MG63 (cell line): ENCODE measurements at regions not wholly inside any gene's neighbourhood (a gene's known extent, or its start where the extent isn't known, plus 50 kb on each side); places are given as distances from the start of the nearest gene placed in this dataset.

Experiments used
- DNase-seq: peaks from one replicate; pipeline ENCODE4 v3.0.0-alpha.2; 2020
- H3K27me3 ChIP-seq: fragments of 250-450 bp; sonication (Bioruptor Pico); 2 replicates; pipeline ENCODE4 v1.5.1; 2020; ENCODE audit warnings: mild to moderate bottlenecking, moderate library complexity
- H3K36me3 ChIP-seq: fragments of 250-450 bp; sonication (Bioruptor Pico); 2 replicates; pipeline ENCODE4 v1.5.1; 2020; ENCODE audit warnings: mild to moderate bottlenecking, moderate library complexity
- H3K4me3 ChIP-seq: fragments of 250-450 bp; sonication (Bioruptor Pico); 2 replicates; pipeline ENCODE4 v1.5.1; 2020; ENCODE audit warnings: mild to moderate bottlenecking, moderate library complexity
- H3K9me3 ChIP-seq: fragments of 250-450 bp; sonication (Bioruptor Pico); 2 replicates; pipeline ENCODE4 v1.5.1; 2020; ENCODE audit warnings: mild to moderate bottlenecking, moderate library complexity

GRCh38 chrX:46380148-46380752 lies 165.0 kb downstream of the ZNF674 start:
- Histone ChIP-seq H3K27me3 (no peaks in the 10 kb centered on the region), H3K9me3 (no peaks in the 10 kb centered on the region), H3K36me3 (no peaks in the 10 kb centered on the region), H3K4me3 (no peak overlapping the region)
- DNase-seq: no peak

- Histone ChIP-seq H3K27me3 (no peaks in the 10 kb centered on the region), H3K36me3 (no peaks in the 10 kb centered on the region), H3K4me3 (no peak overlapping the region), H3K9me3 (no peaks in the 10 kb centered on the region)
- DNase-seq: peak; percentile 3
Measured at GRCh38 chrX:46376246-46376885, 168.9 kb downstream of the ZNF674 start.

DNA sequence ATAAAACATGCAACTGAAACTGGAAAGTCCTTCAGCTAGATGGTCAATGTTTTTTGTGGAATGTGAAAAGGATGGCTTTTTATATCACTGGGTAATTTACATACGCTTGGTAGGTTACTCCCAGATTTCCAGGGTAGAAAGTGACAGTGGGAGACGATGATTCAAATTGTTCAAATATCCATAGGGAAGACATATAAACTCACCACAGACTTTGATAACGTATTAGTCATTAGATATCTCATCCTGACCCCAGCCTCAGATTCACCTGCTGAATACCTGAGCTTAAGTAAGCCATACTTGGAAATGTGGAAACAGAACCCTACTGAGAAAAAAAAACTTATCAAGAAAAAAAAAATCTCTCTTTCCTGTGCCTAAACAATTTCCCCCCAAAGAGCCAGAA lies 169.4 kb downstream of the ZNF674 start:
- no peak for DNase-seq
- H3K27me3 ChIP-seq: no peaks in the 10 kb centered on the region
- H3K9me3 ChIP-seq: no peaks in the 10 kb centered on the region
- H3K4me3 ChIP-seq: no peak overlapping the region
- H3K36me3 ChIP-seq: no peaks in the 10 kb centered on the region

DNA sequence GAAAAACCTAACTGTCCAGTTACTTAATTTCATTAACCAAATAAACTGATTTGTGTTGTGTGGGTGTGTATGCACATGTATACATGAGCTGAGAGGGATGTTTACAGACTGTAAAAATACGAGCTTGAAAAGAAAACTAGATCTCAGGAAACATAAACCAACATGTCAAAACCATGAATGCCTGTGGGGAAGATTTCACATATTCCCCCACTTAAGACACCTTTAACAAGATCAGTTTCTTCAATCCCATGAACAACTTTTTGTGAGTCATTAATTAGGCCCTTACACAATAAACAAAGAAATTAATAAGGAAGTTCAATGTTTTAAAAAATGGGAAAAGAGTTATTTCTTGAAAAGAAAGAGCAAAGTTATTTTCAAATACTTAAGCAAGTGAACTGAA lies 170.8 kb downstream of the ZNF674 start:
- Histone ChIP-seq H3K4me3 (no peak overlapping the region), H3K9me3 (no peaks in the 10 kb centered on the region), H3K27me3 (no peaks in the 10 kb centered on the region), H3K36me3 (no peaks in the 10 kb centered on the region)
- no peak for DNase-seq

DNA sequence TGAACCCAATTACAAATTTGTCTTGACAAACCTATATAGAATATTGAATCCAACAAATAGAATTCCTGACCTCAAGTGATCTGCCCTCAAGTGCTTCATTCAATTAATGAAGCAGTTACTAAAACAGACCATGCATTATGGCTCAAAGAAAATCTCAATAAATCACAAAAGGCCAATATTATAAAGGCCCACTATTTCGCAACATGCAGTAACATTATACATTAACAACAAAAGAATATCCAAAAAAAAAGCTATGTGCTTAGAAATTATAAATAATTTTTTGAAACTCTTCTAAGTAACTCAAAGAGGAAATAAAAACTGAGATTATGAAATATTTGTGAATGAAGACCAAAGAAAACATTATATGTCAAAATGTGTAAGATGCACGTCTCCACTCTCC lies 177.7 kb downstream of the ZNF674 start:
- Histone ChIP-seq H3K9me3 (no peaks in the 10 kb centered on the region), H3K27me3 (no peaks in the 10 kb centered on the region), H3K4me3 (no peak overlapping the region), H3K36me3 (no peaks in the 10 kb centered on the region)
- DNase-seq: no peak

GRCh38 chrX:46366381-46367207 lies 178.6 kb downstream of the ZNF674 start:
- H3K27me3 ChIP-seq: no peaks in the 10 kb centered on the region
- H3K4me3 ChIP-seq: no peak overlapping the region
- no peaks in the 10 kb centered on the region for H3K9me3 ChIP-seq
- H3K36me3 ChIP-seq: no peaks in the 10 kb centered on the region
- DNase-seq: no peak

GRCh38 chrX:46354481-46354880 lies 190.7 kb downstream of the ZNF674 start:
- no peak for DNase-seq
- Histone ChIP-seq H3K4me3 (no peak overlapping the region), H3K36me3 (no peaks in the 10 kb centered on the region), H3K9me3 (no peaks in the 10 kb centered on the region), H3K27me3 (no peaks in the 10 kb centered on the region)

DNA sequence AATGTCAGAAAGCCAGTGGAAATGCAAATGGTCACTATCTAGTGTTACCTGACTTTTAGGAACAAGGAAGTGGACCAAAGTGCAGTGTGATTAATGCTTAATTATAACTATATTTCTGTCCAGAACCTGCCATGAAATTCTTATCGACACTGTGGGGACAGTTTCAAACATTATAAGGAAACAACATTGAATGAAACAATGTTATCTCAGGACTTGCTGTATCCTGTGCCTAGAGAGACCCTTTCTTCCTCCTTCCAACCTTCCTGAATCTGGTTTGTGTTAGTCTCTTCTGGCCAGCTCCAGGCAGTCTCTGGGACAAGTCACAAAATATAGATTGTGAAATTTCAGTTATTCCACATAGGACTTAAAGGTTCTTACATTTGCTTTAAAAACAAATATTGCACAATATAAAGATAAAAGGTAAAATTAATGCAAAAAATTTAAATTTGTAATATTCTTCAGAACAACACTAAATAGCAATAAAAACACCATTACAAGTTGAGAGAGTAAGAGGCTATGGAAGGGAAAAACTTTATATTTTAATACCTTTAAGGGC lies 203.4 kb downstream of the ZNF674 start:
- Histone ChIP-seq H3K9me3 (no peaks in the 10 kb centered on the region), H3K36me3 (no peaks in the 10 kb centered on the region), H3K4me3 (no peak overlapping the region)

GRCh38 chrX:46340696-46341095 lies 204.5 kb downstream of the ZNF674 start:
- DNase-seq: no peak
- no peaks in the 10 kb centered on the region for H3K9me3 ChIP-seq
- H3K36me3 ChIP-seq: no peaks in the 10 kb centered on the region
- no peaks in the 10 kb centered on the region for H3K27me3 ChIP-seq
- no peak overlapping the region for H3K4me3 ChIP-seq

More for the DNA sequence above, 203.4 kb downstream of the ZNF674 start:
- no peak for DNase-seq
- H3K27me3 ChIP-seq: no peaks in the 10 kb centered on the region

- Histone ChIP-seq H3K27me3 (no peaks in the 10 kb centered on the region), H3K4me3 (no peak overlapping the region), H3K36me3 (no peaks in the 10 kb centered on the region), H3K9me3 (no peaks in the 10 kb centered on the region; the same call in 1 of the 2 replicates)
- no peak for DNase-seq
Measured at GRCh38 chrX:46333550-46333949, 211.7 kb downstream of the ZNF674 start.

DNA sequence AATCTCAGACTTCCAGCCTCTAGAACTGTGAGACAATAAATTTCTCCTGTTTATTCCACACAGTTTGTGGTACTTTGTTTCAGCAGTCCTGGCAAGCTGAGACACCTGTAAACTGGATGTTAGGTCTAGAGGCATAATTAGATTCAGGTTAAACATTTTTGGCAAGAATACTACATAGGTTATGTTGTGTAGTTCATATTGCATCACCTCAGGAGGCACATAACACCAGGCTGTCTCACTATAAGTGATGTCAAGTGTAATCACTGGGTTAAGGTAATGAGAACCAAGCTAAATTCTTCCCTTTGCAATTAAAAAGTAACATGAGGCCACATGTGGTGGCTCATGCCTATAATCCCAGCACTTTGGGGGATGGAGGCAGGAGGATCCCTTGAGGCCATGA lies 214.2 kb downstream of the ZNF674 start:
- Histone ChIP-seq H3K27me3 (no peaks in the 10 kb centered on the region), H3K36me3 (no peaks in the 10 kb centered on the region), H3K4me3 (no peak overlapping the region), H3K9me3 (no peaks in the 10 kb centered on the region; the same call in 1 of the 2 replicates)
- no peak for DNase-seq

- Histone ChIP-seq H3K36me3 (no peaks in the 10 kb centered on the region), H3K27me3 (no peaks in the 10 kb centered on the region), H3K4me3 (no peak overlapping the region), H3K9me3 (no peaks in the 10 kb centered on the region; the same call in 1 of the 2 replicates)
- no peak for DNase-seq
Measured at GRCh38 chrX:46330513-46330912, 214.7 kb downstream of the ZNF674 start.

GRCh38 chrX:46328133-46328532 lies 217.1 kb downstream of the ZNF674 start:
- no peak for DNase-seq
- Histone ChIP-seq H3K36me3 (no peaks in the 10 kb centered on the region), H3K9me3 (no peaks in the 10 kb centered on the region; the same call in 1 of the 2 replicates), H3K4me3 (no peak overlapping the region), H3K27me3 (no peaks in the 10 kb centered on the region)

DNA sequence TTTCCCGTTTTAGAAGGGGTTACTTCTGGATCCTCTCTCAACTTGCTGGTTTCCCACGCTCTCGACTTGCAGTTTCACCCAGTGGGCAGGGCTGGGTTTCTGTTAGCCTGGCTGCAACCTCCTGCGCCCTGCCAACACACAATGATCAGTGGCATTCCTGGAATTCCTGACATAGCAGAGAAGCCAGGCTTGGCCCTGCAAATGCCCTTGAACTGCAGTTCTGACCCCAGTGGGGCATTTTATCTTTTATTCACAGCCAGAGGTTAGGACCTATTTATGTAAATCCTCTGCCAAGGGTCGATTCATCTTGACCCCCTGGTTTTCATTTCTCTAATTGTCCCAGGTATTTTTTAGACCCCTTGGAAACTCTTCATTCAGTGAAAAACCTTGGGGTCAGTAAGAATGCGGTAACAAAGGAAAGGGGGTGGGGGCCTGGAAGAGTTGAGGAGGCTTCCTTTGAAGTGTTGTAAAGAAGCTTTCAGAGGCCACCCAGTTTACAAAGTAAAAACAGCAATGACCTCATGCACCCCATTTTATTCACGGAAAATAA lies 217.6 kb downstream of the ZNF674 start:
- Histone ChIP-seq H3K4me3 (peak overlapping the region; percentile 23), H3K9me3 (no peaks in the 10 kb centered on the region; the same call in 1 of the 2 replicates), H3K27me3 (no peaks in the 10 kb centered on the region), H3K36me3 (no peaks in the 10 kb centered on the region)
- DNase-seq: peak; percentile 82

- no peaks in the 10 kb centered on the region for H3K36me3 ChIP-seq
- H3K27me3 ChIP-seq: no peaks in the 10 kb centered on the region
- DNase-seq: peak; percentile 7
- H3K9me3 ChIP-seq: no peaks in the 10 kb centered on the region; the same call in 1 of the 2 replicates
- H3K4me3 ChIP-seq: no peak overlapping the region
Measured at GRCh38 chrX:46326161-46326560, 219.1 kb downstream of the ZNF674 start.

DNA sequence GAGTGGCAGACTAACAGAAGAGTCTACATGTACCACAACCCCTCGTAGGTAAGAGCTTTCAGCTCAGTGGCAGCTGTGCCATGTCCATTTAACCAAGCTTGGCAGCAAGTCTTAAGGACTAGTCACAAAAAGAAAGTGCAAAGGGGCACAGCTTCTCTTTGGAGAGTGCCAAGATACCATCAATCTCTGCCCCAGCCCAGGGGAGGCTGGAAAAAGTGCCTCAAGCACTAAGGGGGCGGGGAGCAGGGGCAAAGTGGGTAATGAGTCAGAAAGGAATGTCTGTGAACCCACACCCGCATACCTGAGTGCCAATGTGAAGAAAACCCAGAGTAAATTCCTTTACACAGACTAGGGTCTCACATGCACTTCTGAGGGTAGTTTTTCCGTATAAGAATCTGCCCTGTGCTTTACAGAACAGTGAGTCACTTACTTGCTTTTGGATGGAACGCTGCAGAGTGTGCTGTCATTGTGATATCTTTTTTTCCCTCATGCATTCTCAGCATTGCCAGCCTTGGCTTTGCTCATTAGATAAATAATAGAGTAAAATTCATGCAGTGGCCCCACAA lies 219.8 kb downstream of the ZNF674 start:
- peak; percentile 80 for DNase-seq
- H3K36me3 ChIP-seq: no peaks in the 10 kb centered on the region
- no peaks in the 10 kb centered on the region for H3K27me3 ChIP-seq
- H3K9me3 ChIP-seq: no peaks in the 10 kb centered on the region; the same call in 1 of the 2 replicates
- H3K4me3 ChIP-seq: no peak overlapping the region

DNA sequence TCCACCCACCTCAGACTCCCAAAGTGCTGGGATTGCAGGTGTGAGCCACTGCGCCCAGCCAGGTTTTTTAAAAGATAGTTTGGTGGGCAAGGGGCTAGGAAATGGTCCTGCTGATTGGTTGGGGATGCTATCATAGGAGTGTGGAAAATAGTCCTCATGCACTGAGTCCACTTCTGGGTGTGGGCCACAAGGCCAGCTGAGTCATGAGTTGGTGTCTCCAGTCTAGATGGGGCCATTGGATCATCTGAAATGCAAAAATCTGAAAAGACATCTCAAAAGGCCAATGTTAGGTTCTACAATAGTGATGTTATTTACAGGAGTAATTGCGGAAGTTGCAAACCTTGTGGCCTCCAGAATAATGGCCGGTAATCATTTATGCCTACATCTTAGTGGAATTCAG lies 221.1 kb downstream of the ZNF674 start:
- Histone ChIP-seq H3K4me3 (no peak overlapping the region), H3K27me3 (no peaks in the 10 kb centered on the region), H3K36me3 (no peaks in the 10 kb centered on the region), H3K9me3 (no peaks in the 10 kb centered on the region)
- peak; percentile 6 for DNase-seq
